RWPE1 (cell line): ENCODE measurements at regions not wholly inside any gene's neighbourhood (a gene's known extent, or its start where the extent isn't known, plus 50 kb on each side); places are given as distances from the start of the nearest gene placed in this dataset.

ENCODE experiments used
- CTCF ChIA-PET: fragments of 350-600 bp; sonication (Branson Sonifier 250); formaldehyde crosslinking; extraction: SDS; loops from one replicate; lab custom pipeline; 2021; lab: Yijun Ruan, JAX
- POLR2A ChIA-PET: fragments of 400-600 bp; formaldehyde crosslinking; extraction: SDS; loops from one replicate; lab custom pipeline; 2020; ENCODE audit warnings: antibody characterized with exemption; ENCODE audit not compliant: low non-redundant PET; lab: Yijun Ruan, JAX
- DNase-seq: peaks from one replicate; pipeline ENCODE4 v3.0.0; 2012; ENCODE audit warnings: low spot score
- H3K27ac ChIP-seq: fragments of 450-650 bp; 2 replicates; pipeline ENCODE4 v1.5.1; 2017
- TF ChIP-seq, protein P1 (sequence below): fragments of 450-650 bp; conservative IDR thresholded peaks from 2 replicates; pipeline ENCODE4 v1.5.1; 2017; ENCODE audit warnings: low read depth, mild to moderate bottlenecking

DNA sequence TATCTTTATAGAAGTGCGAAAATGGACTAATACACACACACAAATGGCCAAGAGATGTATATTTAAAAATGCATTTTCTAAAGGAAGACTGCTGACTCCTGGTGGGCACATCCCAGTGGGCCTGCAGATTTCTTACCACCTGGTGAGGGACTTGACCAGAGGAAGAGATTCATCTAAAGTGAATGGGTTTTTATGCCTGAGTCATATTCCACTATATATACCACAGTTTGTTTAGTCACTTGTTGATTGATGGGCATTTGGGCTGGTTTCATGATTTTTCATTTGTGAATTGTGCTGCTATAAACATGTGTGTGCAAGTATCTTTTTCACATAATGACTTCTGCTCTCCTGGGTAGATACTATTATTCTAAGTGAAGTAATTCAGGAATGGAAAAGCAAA lies 277.3 kb downstream of the SLC16A7 start:
- ChIA-PET POLR2A (no interaction called here), CTCF (no interaction called here)
- no peak overlapping the region for H3K27ac ChIP-seq
- DNase-seq = no peak
- TF ChIP-seq, protein P1, sequence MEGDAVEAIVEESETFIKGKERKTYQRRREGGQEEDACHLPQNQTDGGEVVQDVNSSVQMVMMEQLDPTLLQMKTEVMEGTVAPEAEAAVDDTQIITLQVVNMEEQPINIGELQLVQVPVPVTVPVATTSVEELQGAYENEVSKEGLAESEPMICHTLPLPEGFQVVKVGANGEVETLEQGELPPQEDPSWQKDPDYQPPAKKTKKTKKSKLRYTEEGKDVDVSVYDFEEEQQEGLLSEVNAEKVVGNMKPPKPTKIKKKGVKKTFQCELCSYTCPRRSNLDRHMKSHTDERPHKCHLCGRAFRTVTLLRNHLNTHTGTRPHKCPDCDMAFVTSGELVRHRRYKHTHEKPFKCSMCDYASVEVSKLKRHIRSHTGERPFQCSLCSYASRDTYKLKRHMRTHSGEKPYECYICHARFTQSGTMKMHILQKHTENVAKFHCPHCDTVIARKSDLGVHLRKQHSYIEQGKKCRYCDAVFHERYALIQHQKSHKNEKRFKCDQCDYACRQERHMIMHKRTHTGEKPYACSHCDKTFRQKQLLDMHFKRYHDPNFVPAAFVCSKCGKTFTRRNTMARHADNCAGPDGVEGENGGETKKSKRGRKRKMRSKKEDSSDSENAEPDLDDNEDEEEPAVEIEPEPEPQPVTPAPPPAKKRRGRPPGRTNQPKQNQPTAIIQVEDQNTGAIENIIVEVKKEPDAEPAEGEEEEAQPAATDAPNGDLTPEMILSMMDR = no peak

DNA sequence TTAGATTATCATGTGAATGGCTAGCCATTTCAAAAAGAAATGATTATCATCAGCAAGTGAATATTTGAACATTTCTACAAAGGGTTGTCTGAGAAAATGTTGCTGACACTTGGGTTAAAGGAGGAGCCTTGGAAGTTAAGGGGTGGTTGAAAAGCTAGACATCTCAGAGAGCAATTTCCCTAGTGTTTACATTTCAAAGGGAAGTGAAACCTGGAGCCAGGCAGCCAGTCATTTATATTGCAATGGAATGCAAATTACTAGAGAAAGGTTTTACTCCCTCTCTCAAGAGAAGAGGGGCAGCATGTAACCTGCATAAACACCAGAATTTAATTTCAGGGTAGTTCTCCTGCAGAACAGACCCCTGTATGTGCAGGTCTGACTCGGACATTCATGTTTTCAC lies 279.0 kb downstream of the SLC16A7 start:
- ChIA-PET POLR2A (no interaction called here), CTCF (no interaction called here)
- TF ChIP-seq, protein P1 = no peak
- no peak for DNase-seq
- H3K27ac ChIP-seq = no peak overlapping the region

DNA sequence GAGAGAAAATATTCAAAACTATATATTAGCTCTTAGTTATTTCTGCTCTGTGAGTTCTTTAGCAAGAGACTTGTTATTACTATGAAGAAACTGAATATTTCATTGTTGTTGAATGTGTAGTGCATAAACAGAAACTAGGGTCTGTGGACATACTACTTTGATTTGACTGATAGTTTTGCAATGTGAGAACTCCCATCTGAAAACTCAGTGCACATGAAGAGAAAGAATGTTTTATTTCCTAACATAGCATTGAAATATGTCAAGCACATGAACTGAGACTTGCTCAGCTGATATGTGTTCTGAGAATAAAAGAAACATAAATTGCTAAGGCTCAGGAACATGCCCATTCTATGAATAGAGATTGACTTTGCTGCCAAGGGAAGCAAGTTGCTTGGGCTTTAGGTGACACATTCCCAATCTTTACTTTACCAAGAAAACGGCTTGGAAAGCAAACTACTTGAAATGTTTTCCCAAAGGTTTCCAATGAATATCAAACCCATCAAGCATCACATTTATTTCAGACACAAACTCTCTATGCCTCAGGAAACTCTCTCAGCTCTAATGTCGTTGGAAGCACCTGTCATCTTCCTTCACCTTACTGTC lies 290.4 kb downstream of the SLC16A7 start:
- H3K27ac ChIP-seq = no peak overlapping the region
- TF ChIP-seq, protein P1 = no peak
- no peak for DNase-seq
- ChIA-PET POLR2A (no interaction called here), CTCF (no interaction called here)

DNA sequence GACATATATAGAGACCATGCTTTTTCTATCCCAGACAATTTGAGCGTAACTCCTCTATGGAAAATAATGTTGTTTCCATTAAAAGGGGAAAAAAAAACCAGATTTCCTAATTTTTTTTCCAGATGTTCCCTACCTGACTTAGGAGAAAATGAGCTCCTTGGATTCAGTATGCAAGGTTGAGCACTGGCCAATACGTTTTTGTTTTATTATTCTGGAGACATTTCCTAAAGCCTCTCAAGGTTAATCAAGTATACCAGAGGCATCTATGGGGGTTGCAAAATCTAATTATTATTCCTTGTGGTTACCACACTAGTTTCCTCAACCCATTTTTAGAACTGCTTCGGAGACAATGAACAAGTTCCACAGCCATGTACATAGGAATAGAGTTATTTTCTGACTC lies 291.3 kb downstream of the SLC16A7 start:
- POLR2A ChIA-PET = no interaction called here
- CTCF ChIA-PET = no interaction called here
- TF ChIP-seq, protein P1 = no peak
- H3K27ac ChIP-seq = no peak overlapping the region
- DNase-seq = no peak

DNA sequence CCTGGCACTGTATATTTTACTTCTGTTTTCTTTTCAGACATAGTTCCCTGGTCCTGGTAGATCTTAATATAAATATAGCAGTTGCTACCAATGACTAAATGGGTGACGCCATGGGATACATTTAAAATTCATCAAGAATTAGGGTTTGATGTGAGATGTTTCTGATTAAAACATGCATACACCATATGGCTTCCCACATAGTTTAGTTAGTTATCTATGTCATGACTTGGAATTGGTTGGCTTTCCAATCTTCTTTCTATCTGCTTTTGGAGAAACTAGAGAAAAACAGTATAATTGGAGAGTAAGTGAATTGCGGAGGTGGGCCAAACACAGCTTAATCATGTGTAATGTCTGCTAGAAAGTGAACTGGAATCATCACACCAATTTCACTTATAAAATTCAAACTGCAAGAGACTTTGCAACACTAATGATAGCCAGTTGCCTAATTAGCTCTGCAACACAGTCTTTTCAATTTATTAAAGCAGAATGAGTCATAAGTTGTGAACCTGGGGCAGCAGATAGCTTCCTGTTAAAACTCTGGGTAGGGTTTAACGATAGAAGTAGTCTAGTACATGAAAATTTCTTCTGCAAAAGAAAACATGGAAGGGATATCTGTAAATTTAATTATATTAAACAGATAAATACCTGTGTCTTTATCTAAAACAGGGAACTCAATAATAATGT lies 295.2 kb downstream of the SLC16A7 start:
- DNase-seq = no peak

DNA sequence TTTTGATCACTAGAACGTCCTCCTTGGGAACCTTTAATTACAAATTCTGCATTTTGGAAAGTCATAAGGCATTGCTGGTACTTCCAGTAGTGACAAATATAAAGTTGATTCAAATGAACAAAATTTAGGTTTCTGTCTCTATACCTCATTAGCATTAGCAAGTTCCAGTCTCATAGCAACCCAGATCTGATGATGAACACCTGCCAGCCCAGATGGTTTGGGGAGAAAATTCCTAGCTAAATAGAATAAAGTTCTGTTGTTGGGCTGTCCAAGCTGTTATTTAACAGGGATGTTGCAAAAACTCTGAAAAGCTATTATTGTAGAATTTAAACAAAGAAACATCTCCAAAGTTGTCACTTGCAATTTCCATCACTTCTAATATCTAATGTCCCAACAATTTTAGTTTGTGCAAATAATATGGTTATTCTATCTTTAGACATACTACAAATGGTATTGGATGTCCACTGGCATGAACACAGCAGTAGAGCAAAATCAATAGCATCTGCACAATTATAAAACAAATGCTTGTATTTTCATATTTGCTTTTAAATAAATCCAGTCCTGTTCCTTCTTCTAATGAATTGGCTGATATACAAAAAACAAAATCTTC lies 299.4 kb downstream of the SLC16A7 start:
- CTCF ChIA-PET = no interaction called here
- no peak overlapping the region for H3K27ac ChIP-seq
- DNase-seq = no peak
- TF ChIP-seq, protein P1 = no peak
- POLR2A ChIA-PET = no interaction called here

More for the DNA sequence above, 295.2 kb downstream of the SLC16A7 start:
- H3K27ac ChIP-seq = no peak overlapping the region
- CTCF ChIA-PET = no interaction called here
- POLR2A ChIA-PET = no interaction called here
- TF ChIP-seq, protein P1 = no peak
